ENCODE measurements at regions not wholly inside any gene's neighbourhood (a gene's known extent, or its start where the extent isn't known, plus 50 kb on each side); places are given as distances from the start of the nearest gene placed in this dataset.

GRCh38 chr9:21564175-21564574 lies 82.1 kb upstream of the IFNE start:
- no peak for DNase-seq (ENCODE audit: low spot score)

- DNase-seq (ENCODE audit: low spot score), result no peak
These were observed 83.0 kb upstream of the IFNE start for GRCh38 chr9:21565155-21565554.

GRCh38 chr9:21567926-21568325 lies 85.8 kb upstream of the IFNE start:
- DNase-seq (ENCODE audit: low spot score), result no peak

- no peak for DNase-seq (ENCODE audit: low spot score)
These were observed 86.4 kb upstream of the IFNE start for GRCh38 chr9:21568484-21568883.

DNA sequence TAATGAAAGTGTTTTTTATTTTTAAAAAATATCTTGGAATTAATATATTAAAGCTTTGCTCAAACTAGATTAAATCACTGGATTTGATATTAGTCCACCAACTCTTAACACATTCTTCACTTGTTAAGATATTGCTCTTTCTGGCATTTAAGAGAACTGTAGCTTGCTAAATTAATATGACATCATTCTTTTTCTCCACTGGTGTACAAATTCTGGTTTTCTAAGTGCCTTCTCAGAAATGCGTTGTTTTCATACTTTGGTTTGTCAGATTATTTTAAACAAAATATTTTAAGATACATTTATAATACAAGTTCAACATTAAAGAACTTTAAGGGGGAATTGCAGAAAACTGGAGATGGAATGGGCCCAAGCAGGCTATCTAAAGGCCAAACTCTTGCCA lies 87.6 kb upstream of the IFNE start:
- no peak for DNase-seq (ENCODE audit: low spot score)

- DNase-seq (ENCODE audit: low spot score), result no peak
These were observed 88.6 kb upstream of the IFNE start for GRCh38 chr9:21570643-21571275.

GRCh38 chr9:21574261-21574660 lies 92.1 kb upstream of the IFNE start:
- DNase-seq (ENCODE audit: low spot score), result no peak

DNA sequence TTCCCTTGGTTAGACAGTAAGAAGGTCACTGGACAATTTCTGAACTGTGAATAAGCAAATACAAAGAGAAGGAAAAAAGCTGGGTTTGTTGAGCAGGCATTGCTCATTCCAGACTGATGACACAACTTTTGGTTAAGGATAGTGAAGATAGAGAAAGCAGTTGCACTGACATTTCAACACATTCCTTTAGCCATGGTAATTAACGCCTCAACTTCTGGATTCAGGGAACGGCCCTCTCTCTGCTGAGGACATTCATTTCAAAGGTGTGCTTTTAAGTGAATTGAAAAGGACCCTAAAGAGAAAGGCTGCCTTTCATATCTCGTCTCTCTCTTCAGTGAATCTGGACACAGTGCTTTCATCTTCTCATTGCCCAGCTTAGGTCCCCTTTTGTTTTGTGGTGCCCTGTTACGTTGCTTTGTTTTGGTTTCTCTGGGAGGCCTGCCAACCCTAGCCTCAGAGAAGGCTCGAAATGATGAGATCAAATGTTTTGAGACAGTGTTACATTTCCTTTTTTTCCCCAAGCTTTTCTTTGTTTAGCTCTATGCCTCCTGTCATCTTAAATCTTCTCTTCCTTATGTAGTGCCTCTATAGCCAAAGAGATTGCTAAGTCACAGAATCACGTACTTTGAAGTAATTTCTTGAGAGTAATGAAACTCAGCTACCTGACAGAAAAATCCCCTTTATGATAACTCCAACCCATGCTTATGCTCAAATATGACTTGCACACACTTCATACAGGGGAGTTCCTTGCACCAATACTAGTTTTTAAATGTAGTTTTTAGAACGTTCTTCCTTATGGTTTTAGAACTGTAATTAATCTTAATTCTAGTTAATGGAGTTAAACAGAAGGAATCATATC lies 94.4 kb upstream of the IFNE start:
- no peak for DNase-seq (ENCODE audit: low spot score)

DNA sequence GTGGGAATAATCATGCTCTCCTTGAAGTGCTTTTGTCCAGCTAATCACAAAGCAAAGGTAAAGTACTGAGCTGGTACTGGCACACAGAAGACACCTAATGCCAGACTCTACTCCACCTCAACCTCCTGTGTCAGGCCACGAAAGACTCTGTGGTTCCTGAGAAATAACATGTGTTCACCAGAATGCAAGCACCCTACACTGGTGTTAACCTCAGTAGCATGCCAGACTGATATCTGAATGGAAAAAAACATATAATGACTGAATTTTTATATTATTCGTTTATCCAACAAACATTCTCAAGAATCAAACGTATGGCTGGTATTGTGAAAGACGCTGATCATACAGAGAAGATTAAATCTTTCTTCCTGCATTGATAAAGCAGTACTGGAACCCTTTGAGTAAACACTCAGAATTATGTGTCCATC lies 97.1 kb upstream of the IFNE start:
- DNase-seq (ENCODE audit: low spot score), result no peak

GRCh38 chr9:21579743-21580142 lies 97.6 kb upstream of the IFNE start:
- DNase-seq (ENCODE audit: low spot score), result no peak

GRCh38 chr9:21580636-21581378 lies 98.7 kb upstream of the IFNE start:
- DNase-seq (ENCODE audit: low spot score), result no peak

GRCh38 chr9:21583628-21584377 lies 101.7 kb upstream of the IFNE start:
- no peak for DNase-seq (ENCODE audit: low spot score)

GRCh38 chr9:21584890-21585289 lies 102.8 kb upstream of the IFNE start:
- DNase-seq (ENCODE audit: low spot score), result no peak

- no peak for DNase-seq (ENCODE audit: low spot score)
These were observed 103.9 kb upstream of the IFNE start for GRCh38 chr9:21585756-21586752.

- DNase-seq (ENCODE audit: low spot score), result no peak
These were observed 107.4 kb upstream of the IFNE start for GRCh38 chr9:21589344-21590056.

DNA sequence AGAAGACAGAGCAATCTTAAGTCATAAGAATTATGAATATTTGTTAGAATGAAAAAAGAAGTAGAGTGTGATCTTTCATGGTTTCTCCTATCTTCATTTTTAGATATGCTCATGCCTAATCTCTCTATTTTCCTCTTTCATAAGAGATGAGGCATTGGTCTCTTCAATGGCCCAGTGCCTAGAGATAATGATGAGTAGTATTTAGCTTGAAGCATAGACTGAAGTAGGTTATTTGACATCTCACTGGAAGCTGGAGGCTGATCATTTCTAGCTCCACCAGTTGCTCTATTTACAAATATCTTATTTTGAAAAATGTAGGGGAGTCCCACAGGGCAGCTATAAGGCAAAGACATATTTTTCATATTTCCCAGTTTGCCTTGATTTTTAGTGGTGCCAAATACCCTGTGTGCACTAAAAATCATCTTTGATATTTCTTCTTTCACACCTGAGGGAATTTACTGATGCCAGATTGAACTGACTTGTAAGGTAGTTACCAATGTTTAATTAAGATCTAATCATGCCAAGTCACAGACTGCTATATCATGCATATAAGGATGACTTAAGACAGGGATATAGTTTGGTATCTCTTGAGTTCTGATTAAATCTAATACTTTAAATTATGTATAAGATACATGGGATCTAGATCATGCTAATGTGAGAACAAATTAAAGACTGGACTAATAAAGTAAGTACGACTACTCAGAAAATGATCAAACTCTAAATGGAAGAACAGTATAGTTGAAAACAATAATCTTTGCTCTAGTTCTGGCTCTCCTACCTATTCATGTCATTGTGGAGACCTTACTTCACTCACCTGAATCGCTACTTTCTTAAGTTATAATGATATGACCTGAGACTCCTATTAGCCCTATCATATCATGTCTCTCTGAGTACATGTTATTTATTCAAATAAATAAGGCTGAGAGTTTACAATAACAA lies 108.2 kb upstream of the IFNE start:
- no peak for DNase-seq (ENCODE audit: low spot score)

GRCh38 chr9:21591221-21592062 lies 109.3 kb upstream of the IFNE start:
- DNase-seq (ENCODE audit: low spot score), result no peak

GRCh38 chr9:21592063-21592338 lies 109.9 kb upstream of the IFNE start:
- DNase-seq (ENCODE audit: low spot score), result no peak

Data from SK-N-DZ (cell line).